Esophagus (tissue), 2 donors: ENCODE measurements at regions not wholly inside any gene's neighbourhood (a gene's known extent, or its start where the extent isn't known, plus 50 kb on each side); places are given as distances from the start of the nearest gene placed in this dataset.

ENCODE experiments used
- H3K27ac ChIP-seq, 2 donors: one replicate each; pipeline ENCODE4 v1.5.1; 2013; ENCODE audit warnings: low read depth in 2 of 2, mild to moderate bottlenecking in 2 of 2, inconsistent platforms in 1 of 2, low read length in 1 of 2, moderate library complexity in 1 of 2
- H3K27me3 ChIP-seq, 2 donors: one replicate each; pipeline ENCODE4 v1.6.1; 2013; ENCODE audit warnings: low read length in 2 of 2, control low read depth in 1 of 2, mild to moderate bottlenecking in 1 of 2; ENCODE audit not compliant: insufficient read depth in 2 of 2, control insufficient read depth in 1 of 2
- H3K36me3 ChIP-seq, 2 donors: one replicate each; pipeline ENCODE4 v1.6.1; 2013; ENCODE audit warnings: low read length in 1 of 2; ENCODE audit not compliant: control insufficient read depth in 2 of 2, insufficient read depth in 2 of 2
- H3K4me1 ChIP-seq, 2 donors: one replicate each; pipeline ENCODE4 v1.6.1; 2013; ENCODE audit warnings: low read length in 1 of 2; ENCODE audit not compliant: control insufficient read depth in 2 of 2, insufficient read depth in 2 of 2
- H3K4me3 ChIP-seq, 2 donors: one replicate each; pipeline ENCODE4 v1.5.1; 2013; ENCODE audit warnings: low read length in 2 of 2, mild to moderate bottlenecking in 2 of 2, low read depth in 1 of 2, moderate library complexity in 1 of 2
- H3K9me3 ChIP-seq, 2 donors: one replicate each; pipeline ENCODE4 v1.6.1; 2013; ENCODE audit warnings: mild to moderate bottlenecking in 2 of 2, low read depth in 1 of 2, low read length in 1 of 2, moderate library complexity in 1 of 2; ENCODE audit not compliant: control insufficient read depth in 2 of 2, insufficient read depth in 1 of 2
- WGBS, 2 donors: extraction: QIAGEN DNeasy Blood & Tissue Kit; methylation state at CpG; one replicate each; pipeline ENCODE4 v1.1.7; 2013; 5-methylcytosine and 5-hydroxymethylcytosine counted together
- donor health status: healthy with polysubstance abuse.
- donor health status: Bipolar disorder and iron deficiency.

GRCh38 chr2:155350783-155351580, 652.5 kb downstream of the KCNJ3 start:
- WGBS, 2 donors, result 84 to 89% methylated on average over 17 of the region's 17 CpGs

GRCh38 chr2:155332016-155332415, 633.5 kb downstream of the KCNJ3 start:
- H3K4me1 ChIP-seq, result no peaks in the 10 kb centered on the region
- H3K27ac ChIP-seq, result no peak overlapping the region
- H3K36me3 ChIP-seq, result no peaks in the 10 kb centered on the region
- H3K4me3 ChIP-seq, result no peak overlapping the region
- H3K27me3 ChIP-seq, result no peaks in the 10 kb centered on the region
- 83 to 87% methylated on average over 2 of the region's 2 CpGs for WGBS, 2 donors
- no peaks in the 10 kb centered on the region for H3K9me3 ChIP-seq

More at GRCh38 chr2:155350783-155351580, 652.5 kb downstream of the KCNJ3 start:
- H3K9me3 ChIP-seq, result no peaks in the 10 kb centered on the region
- H3K27me3 ChIP-seq, result no peaks in the 10 kb centered on the region
- no peak overlapping the region for H3K4me3 ChIP-seq
- H3K27ac ChIP-seq, result no peak overlapping the region
- H3K4me1 ChIP-seq, result no peaks in the 10 kb centered on the region
- H3K36me3 ChIP-seq, result no peaks in the 10 kb centered on the region

GRCh38 chr2:155320236-155320635, 621.7 kb downstream of the KCNJ3 start:
- Histone ChIP-seq H3K4me3 (no peak overlapping the region), H3K9me3 (no peaks in the 10 kb centered on the region), H3K27ac (no peak overlapping the region), H3K27me3 (no peaks in the 10 kb centered on the region), H3K36me3 (no peaks in the 10 kb centered on the region), H3K4me1 (no peaks in the 10 kb centered on the region)
- 63 to 68% methylated on average over 1 of the region's 1 CpG for WGBS, 2 donors

- Histone ChIP-seq H3K4me1 (no peaks in the 10 kb centered on the region), H3K9me3 (no peaks in the 10 kb centered on the region), H3K4me3 (no peak overlapping the region), H3K27me3 (no peaks in the 10 kb centered on the region), H3K27ac (no peak overlapping the region), H3K36me3 (no peaks in the 10 kb centered on the region)
- WGBS, 2 donors, result 80 to 83% methylated on average over 2 of the region's 2 CpGs
These were observed 620.2 kb downstream of the KCNJ3 start for GRCh38 chr2:155318710-155319109.

- Histone ChIP-seq H3K4me3 (no peak overlapping the region), H3K4me1 (no peaks in the 10 kb centered on the region), H3K27ac (no peak overlapping the region), H3K27me3 (no peaks in the 10 kb centered on the region), H3K36me3 (no peaks in the 10 kb centered on the region), H3K9me3 (no peaks in the 10 kb centered on the region)
- 61 to 65% methylated on average over 2 of the region's 2 CpGs for WGBS, 2 donors
These were observed 617.3 kb downstream of the KCNJ3 start for GRCh38 chr2:155315768-155316167.

- WGBS, 2 donors, result 10 to 14% methylated on average over 3 of the region's 3 CpGs
- H3K27me3 ChIP-seq, result no peaks in the 10 kb centered on the region
- no peaks in the 10 kb centered on the region for H3K4me1 ChIP-seq
- H3K36me3 ChIP-seq, result no peaks in the 10 kb centered on the region
- no peaks in the 10 kb centered on the region for H3K9me3 ChIP-seq
- H3K27ac ChIP-seq, result no peak overlapping the region
- no peak overlapping the region for H3K4me3 ChIP-seq
These were observed 612.1 kb downstream of the KCNJ3 start for GRCh38 chr2:155310589-155310988.

GRCh38 chr2:155309483-155309882, 611.0 kb downstream of the KCNJ3 start:
- no peak overlapping the region for H3K4me3 ChIP-seq
- WGBS, 2 donors, result 83 to 92% methylated on average over 1 of the region's 1 CpG
- H3K9me3 ChIP-seq, result no peaks in the 10 kb centered on the region
- no peaks in the 10 kb centered on the region for H3K36me3 ChIP-seq
- H3K27ac ChIP-seq, result no peak overlapping the region
- H3K27me3 ChIP-seq, result no peaks in the 10 kb centered on the region
- no peaks in the 10 kb centered on the region for H3K4me1 ChIP-seq

GRCh38 chr2:155308367-155309009, 610.0 kb downstream of the KCNJ3 start:
- H3K27me3 ChIP-seq, result no peaks in the 10 kb centered on the region
- H3K27ac ChIP-seq, result no peak overlapping the region
- H3K36me3 ChIP-seq, result no peaks in the 10 kb centered on the region
- H3K4me3 ChIP-seq, result no peak overlapping the region
- WGBS, 2 donors, result 50 to 53% methylated on average over 1 of the region's 1 CpG
- no peaks in the 10 kb centered on the region for H3K9me3 ChIP-seq
- H3K4me1 ChIP-seq, result no peaks in the 10 kb centered on the region

GRCh38 chr2:155301221-155301620, 602.7 kb downstream of the KCNJ3 start:
- no peaks in the 10 kb centered on the region for H3K9me3 ChIP-seq
- no peaks in the 10 kb centered on the region for H3K36me3 ChIP-seq
- H3K27me3 ChIP-seq, result no peaks in the 10 kb centered on the region
- H3K27ac ChIP-seq, result no peak overlapping the region
- no peak overlapping the region for H3K4me3 ChIP-seq
- no peaks in the 10 kb centered on the region for H3K4me1 ChIP-seq

GRCh38 chr2:155298001-155298400, 599.5 kb downstream of the KCNJ3 start:
- H3K36me3 ChIP-seq, result no peaks in the 10 kb centered on the region
- no peaks in the 10 kb centered on the region for H3K4me1 ChIP-seq
- H3K27ac ChIP-seq, result no peak overlapping the region
- 32 to 40% methylated on average over 1 of the region's 1 CpG for WGBS, 2 donors
- no peaks in the 10 kb centered on the region for H3K27me3 ChIP-seq
- H3K4me3 ChIP-seq, result no peak overlapping the region
- no peaks in the 10 kb centered on the region for H3K9me3 ChIP-seq
